ENCODE measurements at regions not wholly inside any gene's neighbourhood (a gene's known extent, or its start where the extent isn't known, plus 50 kb on each side); places are given as distances from the start of the nearest gene placed in this dataset.

DNA sequence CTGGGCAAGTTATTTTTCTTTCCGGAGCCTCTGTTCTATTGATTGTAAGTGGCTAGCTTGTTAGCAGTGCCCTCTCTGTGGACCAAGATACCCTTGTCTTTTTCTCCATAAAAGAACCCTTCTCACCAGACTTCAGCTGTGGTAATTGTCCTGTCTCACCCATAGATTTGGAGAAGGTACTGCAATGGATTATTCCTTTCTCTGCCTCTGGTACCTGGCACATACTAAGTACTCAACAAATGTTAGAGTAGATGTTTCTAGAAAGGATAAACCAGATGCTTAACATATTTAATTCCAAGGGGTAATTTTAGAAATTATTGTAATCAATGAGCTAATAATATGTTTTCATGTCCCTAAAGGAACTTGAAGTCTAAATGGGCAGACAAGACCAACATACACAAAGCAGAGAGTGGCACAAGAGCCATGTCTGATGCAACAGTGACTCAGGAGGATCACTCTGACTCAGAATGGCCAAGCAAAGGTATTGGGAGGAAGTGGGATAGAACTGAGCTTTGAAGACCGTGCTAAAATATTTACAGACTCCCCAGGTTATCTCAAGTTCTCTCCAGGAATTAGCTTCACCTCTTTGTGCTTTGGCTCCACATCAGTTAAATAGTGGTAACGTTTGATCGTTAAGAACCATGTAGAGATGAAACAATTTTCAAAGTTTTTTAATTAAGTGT, 129.7 kb upstream of the OSR1 start:
- TF ChIP-seq, protein P1, sequence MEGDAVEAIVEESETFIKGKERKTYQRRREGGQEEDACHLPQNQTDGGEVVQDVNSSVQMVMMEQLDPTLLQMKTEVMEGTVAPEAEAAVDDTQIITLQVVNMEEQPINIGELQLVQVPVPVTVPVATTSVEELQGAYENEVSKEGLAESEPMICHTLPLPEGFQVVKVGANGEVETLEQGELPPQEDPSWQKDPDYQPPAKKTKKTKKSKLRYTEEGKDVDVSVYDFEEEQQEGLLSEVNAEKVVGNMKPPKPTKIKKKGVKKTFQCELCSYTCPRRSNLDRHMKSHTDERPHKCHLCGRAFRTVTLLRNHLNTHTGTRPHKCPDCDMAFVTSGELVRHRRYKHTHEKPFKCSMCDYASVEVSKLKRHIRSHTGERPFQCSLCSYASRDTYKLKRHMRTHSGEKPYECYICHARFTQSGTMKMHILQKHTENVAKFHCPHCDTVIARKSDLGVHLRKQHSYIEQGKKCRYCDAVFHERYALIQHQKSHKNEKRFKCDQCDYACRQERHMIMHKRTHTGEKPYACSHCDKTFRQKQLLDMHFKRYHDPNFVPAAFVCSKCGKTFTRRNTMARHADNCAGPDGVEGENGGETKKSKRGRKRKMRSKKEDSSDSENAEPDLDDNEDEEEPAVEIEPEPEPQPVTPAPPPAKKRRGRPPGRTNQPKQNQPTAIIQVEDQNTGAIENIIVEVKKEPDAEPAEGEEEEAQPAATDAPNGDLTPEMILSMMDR (IDR thresholded peaks at IDR 0.05), result no peak
- H3K27me3 Mint-ChIP-seq (ENCODE audit: low read depth, poor library complexity), result no peaks in the 10 kb centered on the region
- DNase-seq, result no peak

DNA sequence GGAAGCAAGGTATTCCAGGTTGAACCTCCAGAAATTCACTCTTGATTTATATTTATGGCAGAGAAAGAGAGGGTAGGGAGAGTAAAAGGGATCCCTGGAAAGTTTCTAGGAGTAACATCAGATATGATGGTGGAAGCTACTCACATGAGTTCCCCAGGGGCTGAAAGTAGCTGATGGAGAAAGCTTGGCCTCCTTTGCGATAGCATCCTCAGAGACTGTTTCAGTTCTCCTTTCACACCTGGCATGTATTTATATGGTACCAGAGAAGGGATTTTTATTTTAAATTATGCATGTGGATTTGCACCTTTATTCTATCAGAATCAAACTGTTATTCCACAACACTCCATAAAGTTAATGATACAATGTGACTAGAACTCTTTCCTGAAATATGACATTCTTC, 126.3 kb upstream of the OSR1 start:
- Mint-ChIP-seq H3K4me1 (peaks cover 23% of the 10 kb centered on the region), H3K9me3 (peaks cover 4% of the 10 kb centered on the region), H3K27ac (no peak overlapping the region), H3K36me3 (ENCODE audit: low read depth) (no peaks in the 10 kb centered on the region), H3K4me3 (no peak overlapping the region), H3K27me3 (ENCODE audit: low read depth, poor library complexity) (peaks cover 3% of the 10 kb centered on the region)
- DNase-seq, result no peak
- TF ChIP-seq, protein P1 (IDR thresholded peaks at IDR 0.05), result no peak

More for the DNA sequence above, 129.7 kb upstream of the OSR1 start:
- H3K4me3 Mint-ChIP-seq, result no peak overlapping the region
- H3K9me3 Mint-ChIP-seq, result peaks cover 4% of the 10 kb centered on the region
- no peak overlapping the region for H3K27ac Mint-ChIP-seq
- H3K36me3 Mint-ChIP-seq (ENCODE audit: low read depth), result no peaks in the 10 kb centered on the region
- H3K4me1 Mint-ChIP-seq, result peaks cover 42% of the 10 kb centered on the region

DNA sequence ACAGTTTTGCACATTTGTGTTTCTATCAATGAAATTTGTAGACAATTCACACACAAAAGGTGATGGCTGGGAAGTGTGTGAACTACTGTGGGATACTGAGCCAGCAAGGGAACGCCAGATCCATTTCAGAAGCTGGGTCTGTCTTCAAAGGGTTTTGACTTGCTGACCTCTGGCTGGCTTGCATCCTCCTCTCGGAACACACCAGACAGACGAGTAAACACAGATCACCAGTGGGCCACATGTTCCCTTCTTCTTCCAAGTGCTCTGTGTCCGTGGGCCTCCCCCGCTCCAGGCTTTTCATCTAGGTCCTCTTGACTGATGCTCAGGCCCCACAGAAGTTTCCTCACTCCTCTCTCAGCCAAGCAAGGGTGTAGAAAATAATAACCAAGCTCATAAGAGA, 122.2 kb upstream of the OSR1 start:
- peaks cover 3% of the 10 kb centered on the region for H3K27me3 Mint-ChIP-seq (ENCODE audit: low read depth, poor library complexity)
- TF ChIP-seq, protein P1 (IDR thresholded peaks at IDR 0.05), result no peak
- no peak overlapping the region for H3K27ac Mint-ChIP-seq
- no peak for DNase-seq
- H3K36me3 Mint-ChIP-seq (ENCODE audit: low read depth), result no peaks in the 10 kb centered on the region
- H3K4me1 Mint-ChIP-seq, result peaks cover 16% of the 10 kb centered on the region
- H3K4me3 Mint-ChIP-seq, result no peak overlapping the region
- H3K9me3 Mint-ChIP-seq, result peaks cover 4% of the 10 kb centered on the region

DNA sequence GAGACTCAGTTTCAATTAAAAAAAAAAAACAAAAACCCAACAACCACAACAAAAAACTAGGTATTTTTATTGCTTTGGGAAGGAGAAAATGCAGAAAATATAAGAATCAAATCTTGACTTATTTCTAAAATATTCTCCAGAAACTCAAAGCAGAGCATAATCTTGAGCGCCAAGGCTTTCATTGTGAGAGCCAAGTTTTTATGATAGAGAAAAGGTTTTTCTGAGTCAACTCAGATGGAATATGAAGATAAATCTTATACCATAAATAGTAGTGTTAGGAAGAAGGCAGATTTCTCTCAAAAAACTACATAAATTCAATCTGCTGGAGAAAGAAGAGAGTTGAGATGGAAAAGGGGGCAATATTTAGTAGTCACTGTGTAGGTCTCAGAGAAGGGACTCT, 121.2 kb upstream of the OSR1 start:
- TF ChIP-seq, protein P1 (IDR thresholded peaks at IDR 0.05), result no peak
- no peaks in the 10 kb centered on the region for H3K36me3 Mint-ChIP-seq (ENCODE audit: low read depth)
- H3K9me3 Mint-ChIP-seq, result peaks cover 4% of the 10 kb centered on the region
- H3K27me3 Mint-ChIP-seq (ENCODE audit: low read depth, poor library complexity), result peaks cover 3% of the 10 kb centered on the region
- H3K4me1 Mint-ChIP-seq, result peaks cover 16% of the 10 kb centered on the region
- no peak overlapping the region for H3K27ac Mint-ChIP-seq
- no peak overlapping the region for H3K4me3 Mint-ChIP-seq
- DNase-seq, result no peak

DNA sequence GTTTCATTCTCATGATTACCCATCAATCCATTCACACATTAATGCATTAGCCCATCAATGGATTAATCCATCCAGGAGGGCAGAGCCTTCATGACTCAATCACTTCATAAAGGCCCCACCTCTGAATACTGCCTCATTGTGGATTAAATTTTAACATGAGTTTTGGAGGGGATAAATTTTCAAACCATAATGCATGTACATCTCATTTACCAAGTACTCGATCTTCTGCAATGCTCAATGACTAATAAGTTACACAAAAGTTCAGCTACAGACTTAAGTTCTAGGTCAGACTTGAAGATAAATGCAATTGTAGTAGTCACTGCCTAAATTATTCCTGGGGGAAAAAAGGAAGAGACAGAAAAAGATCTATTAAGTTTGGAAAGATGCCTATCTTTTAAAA, 120.0 kb upstream of the OSR1 start:
- TF ChIP-seq, protein P1 (IDR thresholded peaks at IDR 0.05), result no peak
- no peak for DNase-seq
- no peaks in the 10 kb centered on the region for H3K36me3 Mint-ChIP-seq (ENCODE audit: low read depth)
- H3K27ac Mint-ChIP-seq, result no peak overlapping the region
- H3K4me3 Mint-ChIP-seq, result no peak overlapping the region
- H3K9me3 Mint-ChIP-seq, result peaks cover under 1% of the 10 kb centered on the region
- H3K4me1 Mint-ChIP-seq, result peaks cover 28% of the 10 kb centered on the region
- peaks cover 3% of the 10 kb centered on the region for H3K27me3 Mint-ChIP-seq (ENCODE audit: low read depth, poor library complexity)

DNA sequence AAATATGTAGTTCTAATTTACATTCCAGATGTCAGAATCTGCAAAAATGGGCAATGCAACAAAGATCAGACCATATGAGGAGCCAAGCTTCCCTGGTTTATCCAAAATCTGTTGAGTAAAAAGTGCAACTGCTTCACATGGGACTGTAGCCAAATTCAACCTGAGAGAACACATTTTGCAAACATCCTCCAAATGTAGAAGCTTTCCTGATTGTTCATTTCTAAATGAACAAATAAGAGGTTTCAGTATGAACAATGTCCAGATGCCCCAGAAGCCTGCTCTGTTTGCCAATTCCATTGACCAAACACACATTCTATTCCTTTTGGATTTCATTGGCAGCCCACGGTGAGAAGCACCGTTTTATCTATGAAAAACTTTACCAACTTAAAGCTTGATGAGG, 117.9 kb upstream of the OSR1 start:
- H3K27ac Mint-ChIP-seq, result no peak overlapping the region
- DNase-seq, result no peak
- peaks cover 3% of the 10 kb centered on the region for H3K27me3 Mint-ChIP-seq (ENCODE audit: low read depth, poor library complexity)
- TF ChIP-seq, protein P1 (IDR thresholded peaks at IDR 0.05), result no peak
- H3K4me1 Mint-ChIP-seq, result peaks cover 44% of the 10 kb centered on the region
- H3K4me3 Mint-ChIP-seq, result no peak overlapping the region
- H3K9me3 Mint-ChIP-seq, result no peaks in the 10 kb centered on the region
- H3K36me3 Mint-ChIP-seq (ENCODE audit: low read depth), result no peaks in the 10 kb centered on the region
